Thyroid gland (tissue), 4 donors: ENCODE measurements at regions not wholly inside any gene's neighbourhood (a gene's known extent, or its start where the extent isn't known, plus 50 kb on each side); places are given as distances from the start of the nearest gene placed in this dataset.
"Not testable (repeated sequence)": the region's sequence is repeated elsewhere in the genome, so short reads cannot be mapped to it uniquely, and the experiment has no call there.

Experiments used
- DNase-seq, 2 donors: peaks; one replicate each; pipeline ENCODE4 v3.0.0-alpha.2; 2019
- H3K27ac ChIP-seq, 3 donors: fragments of 200-600 bp; sonication (generic); 1 replicate in 2 of 3; 2 replicates in 1 of 3; pipeline ENCODE4 v1.5.1; 2016 to 2019; ENCODE audit warnings: mild to moderate bottlenecking in 1 of 3, moderate library complexity in 1 of 3
- H3K27me3 ChIP-seq: fragments of 200-600 bp; sonication (generic); one replicate; pipeline ENCODE4 v1.5.1; 2019
- H3K36me3 ChIP-seq, 2 donors: fragments of 200-600 bp; sonication (generic); one replicate each; pipeline ENCODE4 v1.5.1; 2016 to 2019
- H3K4me1 ChIP-seq, 2 donors: fragments of 200-600 bp; sonication (generic); one replicate each; pipeline ENCODE4 v1.5.1; 2017 to 2019
- H3K4me3 ChIP-seq, 3 donors: fragments of 200-600 bp; sonication (generic); replicated peaks in 1 of 3; 1 replicate in 2 of 3; 2 replicates in 1 of 3; pipeline ENCODE4 v1.5.1; 2016; ENCODE audit warnings: mild to moderate bottlenecking in 1 of 3
- H3K9me3 ChIP-seq: fragments of 200-600 bp; sonication (generic); one replicate; pipeline ENCODE4 v1.5.1; 2017
- POLR2A ChIP-seq, 2 donors: fragments of 450-650 bp; IDR thresholded peaks; one replicate each; pipeline ENCODE4 v1.6.1; 2017; ENCODE audit warnings: antibody characterized with exemption in 2 of 2, mild to moderate bottlenecking in 2 of 2, moderate library complexity in 1 of 2
- WGBS, 2 donors: methylation state at CpG; one replicate each; pipeline ENCODE4 v1.1.5; 2017; 5-methylcytosine and 5-hydroxymethylcytosine counted together
- intact Hi-C: fragments of 100-400 bp; cut with DNase I; formaldehyde crosslinking; loops from one replicate; pipeline ENCODE4 v1.15.1; 2023
- TF ChIP-seq, protein P1 (sequence below), 6 experiments: fragments of 200-600 bp in 3 of 6; fragments of 450-650 bp in 3 of 6; sonication (generic) in 3 of 6; IDR thresholded peaks; one replicate each; pipeline ENCODE4 v1.5.1; 2016 to 2019; ENCODE audit warnings: antibody characterized with exemption in 6 of 6, mild to moderate bottlenecking in 2 of 6, inconsistent platforms in 1 of 6, moderate library complexity in 1 of 6

DNA sequence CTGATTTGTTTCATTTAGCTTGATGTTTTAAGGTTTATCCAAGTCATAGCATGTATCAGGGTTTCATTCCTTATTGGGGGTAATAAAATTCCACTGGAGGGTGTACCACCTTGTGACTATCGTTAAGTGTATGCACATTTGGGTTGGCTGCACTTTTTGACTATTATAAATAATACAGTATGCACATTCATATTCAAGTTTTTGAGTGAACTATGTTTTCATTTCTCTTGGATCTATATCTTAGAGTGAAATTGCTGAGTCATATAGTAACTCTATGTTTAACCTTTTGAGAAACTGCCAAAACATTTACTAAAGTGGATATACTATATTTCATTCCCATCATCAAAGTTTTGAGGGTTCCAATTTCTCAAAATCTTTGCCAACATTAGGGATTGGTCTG lies 952.7 kb downstream of the TDRD15 start:
- TF ChIP-seq, protein P1, sequence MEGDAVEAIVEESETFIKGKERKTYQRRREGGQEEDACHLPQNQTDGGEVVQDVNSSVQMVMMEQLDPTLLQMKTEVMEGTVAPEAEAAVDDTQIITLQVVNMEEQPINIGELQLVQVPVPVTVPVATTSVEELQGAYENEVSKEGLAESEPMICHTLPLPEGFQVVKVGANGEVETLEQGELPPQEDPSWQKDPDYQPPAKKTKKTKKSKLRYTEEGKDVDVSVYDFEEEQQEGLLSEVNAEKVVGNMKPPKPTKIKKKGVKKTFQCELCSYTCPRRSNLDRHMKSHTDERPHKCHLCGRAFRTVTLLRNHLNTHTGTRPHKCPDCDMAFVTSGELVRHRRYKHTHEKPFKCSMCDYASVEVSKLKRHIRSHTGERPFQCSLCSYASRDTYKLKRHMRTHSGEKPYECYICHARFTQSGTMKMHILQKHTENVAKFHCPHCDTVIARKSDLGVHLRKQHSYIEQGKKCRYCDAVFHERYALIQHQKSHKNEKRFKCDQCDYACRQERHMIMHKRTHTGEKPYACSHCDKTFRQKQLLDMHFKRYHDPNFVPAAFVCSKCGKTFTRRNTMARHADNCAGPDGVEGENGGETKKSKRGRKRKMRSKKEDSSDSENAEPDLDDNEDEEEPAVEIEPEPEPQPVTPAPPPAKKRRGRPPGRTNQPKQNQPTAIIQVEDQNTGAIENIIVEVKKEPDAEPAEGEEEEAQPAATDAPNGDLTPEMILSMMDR (IDR thresholded peaks at IDR 0.05): no peak
- TF ChIP-seq POLR2A (IDR thresholded peaks at IDR 0.05): no peak

GRCh38 chr2:22078701-22079100 lies 954.9 kb downstream of the TDRD15 start:
- intact Hi-C loops: no loop called here
- H3K36me3 ChIP-seq: no peaks in the 10 kb centered on the region
- no peak for DNase-seq
- H3K9me3 ChIP-seq: no peaks in the 10 kb centered on the region
- H3K4me1 ChIP-seq: no peaks in the 10 kb centered on the region
- no peak overlapping the region for H3K4me3 ChIP-seq
- no peak for TF ChIP-seq POLR2A (IDR thresholded peaks at IDR 0.05)
- TF ChIP-seq, protein P1 (IDR thresholded peaks at IDR 0.05): no peak
- H3K27me3 ChIP-seq: no peaks in the 10 kb centered on the region
- H3K27ac ChIP-seq: no peak overlapping the region

More for the DNA sequence above, 952.7 kb downstream of the TDRD15 start:
- Histone ChIP-seq H3K4me3 (no peak overlapping the region), H3K9me3 (no peaks in the 10 kb centered on the region), H3K27me3 (no peaks in the 10 kb centered on the region), H3K4me1 (no peaks in the 10 kb centered on the region), H3K27ac (no peak overlapping the region), H3K36me3 (no peaks in the 10 kb centered on the region)
- intact Hi-C loops: no loop called here
- 56 to 71% methylated on average over 1 of the region's 1 CpG for WGBS, 2 donors
- DNase-seq: no peak

GRCh38 chr2:22079583-22079982 lies 955.8 kb downstream of the TDRD15 start:
- Histone ChIP-seq H3K36me3 (no peaks in the 10 kb centered on the region), H3K27ac (no peak overlapping the region), H3K9me3 (no peaks in the 10 kb centered on the region), H3K27me3 (no peaks in the 10 kb centered on the region), H3K4me3 (no peak overlapping the region), H3K4me1 (no peaks in the 10 kb centered on the region)
- DNase-seq: no peak
- intact Hi-C loops: no loop called here
- no peak for TF ChIP-seq POLR2A (IDR thresholded peaks at IDR 0.05)
- WGBS, 2 donors: 68 to 76% methylated on average over 3 of the region's 3 CpGs

GRCh38 chr2:22086726-22087125 lies 963.0 kb downstream of the TDRD15 start:
- DNase-seq: no peak

DNA sequence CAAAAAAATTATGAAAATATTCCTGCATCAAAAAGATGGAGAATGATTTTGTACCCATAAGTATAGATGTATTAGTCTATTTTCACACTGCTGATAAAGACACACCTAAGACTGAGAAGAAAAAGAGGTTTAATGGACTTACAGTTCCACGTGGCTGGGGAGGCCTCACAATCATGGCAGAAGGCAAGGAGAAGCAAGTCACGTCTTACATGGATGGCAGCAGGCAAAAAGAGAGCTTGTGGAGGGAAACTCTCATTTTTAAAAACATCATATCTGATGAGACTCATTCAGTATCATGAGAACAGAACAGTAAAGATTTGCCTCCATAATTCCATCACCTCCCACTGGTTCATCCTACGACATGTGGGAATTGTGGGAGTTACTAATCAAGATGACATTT lies 979.8 kb downstream of the TDRD15 start:
- H3K27me3 ChIP-seq, H3K9me3 ChIP-seq, H3K36me3 ChIP-seq, intact Hi-C loops, H3K4me1 ChIP-seq, H3K4me3 ChIP-seq, H3K27ac ChIP-seq, DNase-seq: not testable (repeated sequence)
- WGBS, 2 donors: 78 to 84% methylated on average over 3 of the region's 3 CpGs

More at GRCh38 chr2:22086726-22087125, 963.0 kb downstream of the TDRD15 start:
- H3K4me1 ChIP-seq: no peaks in the 10 kb centered on the region
- TF ChIP-seq, protein P1 (IDR thresholded peaks at IDR 0.05): no peak
- no peak overlapping the region for H3K4me3 ChIP-seq
- H3K9me3 ChIP-seq: no peaks in the 10 kb centered on the region
- no peaks in the 10 kb centered on the region for H3K36me3 ChIP-seq
- H3K27me3 ChIP-seq: no peaks in the 10 kb centered on the region
- WGBS, 2 donors: 66 to 76% methylated on average over 2 of the region's 2 CpGs
- H3K27ac ChIP-seq: no peak overlapping the region
- intact Hi-C loops: no loop called here

GRCh38 chr2:22110244-22110651 lies 986.5 kb downstream of the TDRD15 start:
- no peaks in the 10 kb centered on the region for H3K9me3 ChIP-seq
- no peaks in the 10 kb centered on the region for H3K4me1 ChIP-seq
- no peak for TF ChIP-seq POLR2A (IDR thresholded peaks at IDR 0.05)
- TF ChIP-seq, protein P1 (IDR thresholded peaks at IDR 0.05): no peak
- no peak overlapping the region for H3K4me3 ChIP-seq
- H3K27ac ChIP-seq: no peak overlapping the region
- H3K27me3 ChIP-seq: no peaks in the 10 kb centered on the region
- intact Hi-C loops: no loop called here
- no peak for DNase-seq
- H3K36me3 ChIP-seq: no peaks in the 10 kb centered on the region
- 51 to 58% methylated on average over 3 of the region's 3 CpGs for WGBS, 2 donors
